GM18907 (cell line): ENCODE measurements at regions not wholly inside any gene's neighbourhood (a gene's known extent, or its start where the extent isn't known, plus 50 kb on each side); places are given as distances from the start of the nearest gene placed in this dataset.
"Not testable (repeated sequence)": the region's sequence is repeated elsewhere in the genome, so short reads cannot be mapped to it uniquely, and the experiment has no call there.

ENCODE experiments used
- ATAC-seq: cut with Tn5 transposase; IDR thresholded peaks from one replicate; pipeline ENCODE4 v1.9.1; 2021; ENCODE audit warnings: mild to moderate bottlenecking, moderate library complexity; ENCODE audit not compliant: unreplicated experiment

DNA sequence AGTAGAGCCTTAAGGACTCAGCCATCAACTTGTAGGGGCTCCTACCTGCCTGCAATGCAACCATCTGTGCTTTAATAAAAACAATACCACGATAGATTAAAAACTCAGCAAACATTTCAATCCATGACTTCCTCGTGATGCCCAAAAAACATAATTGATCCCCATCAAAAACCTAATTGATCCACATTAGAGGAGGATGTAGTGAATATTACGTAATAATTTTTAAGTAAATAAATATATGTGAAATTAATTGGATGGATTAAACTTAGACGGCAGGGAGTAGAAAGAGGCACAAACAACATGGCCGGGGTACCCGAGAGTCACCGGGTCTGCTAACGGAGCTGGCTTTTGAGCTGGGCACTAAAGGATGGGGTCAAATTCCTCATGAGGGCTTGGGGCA, 87.3 kb downstream of the ARL4C start:
- ATAC-seq, result no peak

DNA sequence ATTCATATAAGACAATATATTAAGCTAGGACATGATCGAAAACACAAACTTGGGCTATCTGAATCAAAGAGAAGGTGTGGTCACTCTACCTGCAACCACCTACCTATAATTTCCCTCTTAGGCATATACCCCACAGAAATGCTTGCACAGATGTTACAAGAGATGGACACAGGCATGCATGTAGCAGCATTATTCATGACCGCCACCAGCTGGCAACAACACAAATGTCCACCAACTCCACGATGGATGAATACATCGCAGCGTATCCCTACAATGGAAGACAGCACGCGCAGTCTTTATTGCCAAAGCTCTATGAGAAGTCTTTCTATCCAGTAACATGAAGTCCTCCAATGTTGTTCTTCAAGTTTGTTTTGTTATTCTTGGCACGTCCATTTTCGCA, 90.8 kb downstream of the ARL4C start:
- no peak for ATAC-seq

DNA sequence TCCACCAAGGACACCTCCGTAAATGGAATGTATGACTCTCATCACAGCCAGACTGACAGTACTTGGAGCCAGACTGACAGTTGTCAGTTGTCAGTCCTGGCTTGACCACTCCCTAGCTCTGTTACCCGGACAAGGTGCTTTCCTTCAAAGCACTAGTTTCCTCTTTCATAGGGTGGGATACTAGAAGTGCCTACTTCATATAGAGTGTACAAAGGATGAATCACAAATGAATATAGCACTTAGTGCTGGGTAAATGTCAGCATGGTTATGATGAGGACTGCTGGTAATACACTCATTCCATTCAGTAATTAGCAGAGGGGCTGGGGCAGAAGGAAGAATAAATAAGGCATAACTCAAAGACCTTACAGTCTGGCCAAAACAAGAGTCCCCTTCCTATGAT, 91.4 kb downstream of the ARL4C start:
- no peak for ATAC-seq

DNA sequence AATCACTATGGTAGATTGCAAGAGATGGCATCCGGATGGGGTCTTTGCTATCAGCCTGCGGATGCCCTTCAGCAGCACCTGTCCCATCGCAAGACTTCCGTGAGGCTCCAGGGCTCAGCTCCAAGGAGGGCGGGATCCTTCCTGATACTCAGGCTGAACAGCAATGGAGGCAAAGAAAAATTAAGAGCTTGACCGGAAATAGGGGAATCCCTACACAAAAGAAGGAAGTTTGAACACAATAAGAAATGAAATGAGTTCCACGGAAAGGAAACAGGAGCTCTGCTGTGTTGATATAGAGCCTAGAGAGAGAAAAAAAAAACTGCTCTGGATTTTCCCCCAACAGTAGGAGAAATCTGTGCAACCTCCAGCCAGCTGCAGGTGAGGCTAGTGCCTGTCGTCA, 91.9 kb downstream of the ARL4C start:
- ATAC-seq, result no peak

DNA sequence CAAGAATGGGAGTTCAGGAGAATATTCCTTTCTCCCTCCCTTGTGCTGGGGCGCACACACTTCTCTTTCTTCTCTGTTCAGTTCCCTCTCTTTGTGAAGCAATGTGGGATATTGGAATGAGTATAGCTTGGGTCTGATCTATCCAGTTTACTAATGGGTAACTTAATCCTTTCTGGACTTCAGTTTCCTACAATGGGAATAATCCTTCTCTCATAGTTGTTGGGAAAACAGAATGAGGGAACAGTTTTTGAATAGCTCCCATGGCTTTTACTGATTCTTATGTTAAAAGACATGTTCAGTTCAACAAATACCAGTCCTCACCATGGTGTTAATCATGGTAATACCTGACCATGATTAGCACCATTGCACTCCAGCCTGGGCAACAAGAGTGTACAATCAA, 93.1 kb downstream of the ARL4C start:
- ATAC-seq, result no peak

DNA sequence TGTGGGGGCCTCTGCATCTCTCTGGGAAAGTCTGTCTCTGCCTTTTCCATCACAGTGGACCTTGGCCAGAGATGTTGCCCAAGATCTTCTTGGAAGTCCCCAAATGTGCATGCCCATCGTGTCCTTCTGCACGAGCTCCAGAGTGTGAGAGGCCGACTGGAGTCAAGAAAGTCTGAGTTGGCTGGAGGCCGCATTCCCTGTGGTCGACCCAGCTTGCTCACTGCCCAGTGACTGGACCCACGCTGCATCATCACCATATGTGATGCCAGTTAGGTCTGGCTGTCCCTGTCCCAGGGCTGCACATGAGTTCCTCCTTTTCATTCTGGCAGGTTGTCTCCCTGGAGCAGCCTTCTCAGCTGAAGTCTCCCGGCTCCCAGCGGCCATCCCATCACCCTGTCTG, 93.8 kb downstream of the ARL4C start:
- no peak for ATAC-seq

DNA sequence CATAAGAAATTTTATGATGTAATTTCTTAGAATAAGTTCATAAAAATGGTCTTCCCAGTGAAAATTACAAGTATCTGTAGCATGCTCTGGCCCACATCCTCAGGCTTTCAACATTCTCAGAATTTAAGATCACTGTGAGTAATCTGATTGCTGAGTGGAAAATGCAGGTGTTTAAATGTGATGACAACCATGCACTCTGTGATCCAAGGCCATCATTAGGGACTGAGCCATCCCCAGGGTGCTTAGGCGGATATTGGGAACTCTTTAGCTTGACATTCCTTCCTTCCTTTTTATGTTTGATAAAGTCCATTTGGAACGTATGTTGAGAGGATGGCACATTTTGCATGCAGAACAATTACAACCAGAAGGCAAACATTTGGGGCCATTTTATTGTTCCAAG, 95.5 kb downstream of the ARL4C start:
- no peak for ATAC-seq

DNA sequence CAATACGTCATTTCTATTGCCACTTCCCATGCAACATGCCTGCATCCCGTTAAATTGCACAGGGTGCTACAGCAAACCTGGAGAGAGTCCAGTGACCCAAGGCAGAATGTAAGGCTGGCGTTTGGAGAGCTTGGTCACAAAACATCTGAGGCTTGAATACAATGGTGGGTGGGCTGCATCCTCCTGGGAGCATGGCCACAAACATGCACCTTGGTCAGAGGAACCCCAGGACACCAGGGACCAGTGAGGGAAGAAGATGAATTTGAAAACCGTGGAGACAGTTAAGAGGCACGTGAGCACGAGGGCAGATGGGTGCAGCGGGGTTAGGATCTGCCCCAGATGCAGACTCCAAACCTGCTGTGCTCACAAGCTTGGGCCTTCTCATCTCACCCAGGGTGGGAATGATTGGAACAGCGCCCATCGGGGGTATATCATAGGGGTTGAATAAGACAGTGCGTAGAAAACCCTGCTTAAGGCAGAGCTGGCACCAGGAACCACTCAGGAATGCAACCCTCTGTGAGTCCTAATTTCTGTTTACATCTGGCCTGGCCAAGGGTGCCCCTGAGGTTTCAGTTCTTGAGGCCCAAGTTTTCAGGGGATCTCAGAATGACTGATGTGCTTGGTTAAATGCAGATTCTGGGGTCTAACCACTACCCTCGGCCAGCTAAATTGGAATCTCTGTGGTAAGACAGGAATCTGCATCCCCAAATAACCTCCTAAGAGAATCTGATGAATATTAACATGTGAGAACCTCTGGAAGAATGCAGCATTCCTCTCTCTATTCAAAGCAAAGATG, 97.2 kb downstream of the ARL4C start:
- ATAC-seq, result no peak

DNA sequence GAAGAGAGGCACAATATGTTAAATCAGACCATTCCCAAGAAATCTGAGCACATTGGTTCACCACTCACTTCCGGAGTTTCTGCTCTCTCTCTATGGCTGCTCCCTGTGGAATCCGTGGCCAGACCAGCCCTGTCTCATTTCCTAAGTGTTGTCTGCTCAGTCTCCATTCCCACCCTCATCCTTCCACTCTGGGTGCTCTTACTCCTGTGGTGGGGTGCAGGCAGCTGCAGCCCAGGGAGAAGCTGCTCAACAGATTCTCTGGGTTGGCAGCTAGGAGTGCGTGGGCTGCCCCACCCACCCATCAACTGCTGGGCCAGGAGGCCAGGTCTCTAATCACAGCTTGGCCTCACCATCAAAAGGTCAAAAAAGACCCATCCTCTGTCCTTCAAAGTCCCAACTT, 98.3 kb downstream of the ARL4C start:
- no peak for ATAC-seq

DNA sequence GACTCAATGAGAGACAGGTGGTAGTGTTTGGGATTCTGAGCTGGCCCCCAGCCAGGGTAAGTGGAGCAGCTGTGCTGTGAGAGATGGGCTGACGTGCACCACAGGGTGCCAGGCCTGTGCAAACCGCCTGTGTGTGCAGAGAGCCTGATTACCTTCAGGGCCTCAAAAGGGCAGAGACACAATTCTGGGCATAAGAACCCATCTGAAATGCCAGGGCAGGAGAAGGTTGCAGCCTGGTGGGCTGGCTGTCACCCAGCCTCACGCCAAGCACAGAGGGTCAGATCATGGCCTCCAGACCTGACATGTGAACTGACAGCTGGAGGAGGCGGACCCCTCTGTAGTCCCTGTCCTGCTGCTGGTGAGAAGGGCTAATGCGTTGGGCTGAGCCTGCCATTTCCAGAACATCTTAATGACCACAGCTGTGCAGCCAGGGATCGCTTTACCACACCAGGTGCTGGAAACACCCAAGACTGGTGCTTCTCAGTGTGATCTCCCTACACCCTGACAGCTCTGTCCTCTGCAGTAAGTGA, 100.9 kb downstream of the ARL4C start:
- ATAC-seq, result no peak

DNA sequence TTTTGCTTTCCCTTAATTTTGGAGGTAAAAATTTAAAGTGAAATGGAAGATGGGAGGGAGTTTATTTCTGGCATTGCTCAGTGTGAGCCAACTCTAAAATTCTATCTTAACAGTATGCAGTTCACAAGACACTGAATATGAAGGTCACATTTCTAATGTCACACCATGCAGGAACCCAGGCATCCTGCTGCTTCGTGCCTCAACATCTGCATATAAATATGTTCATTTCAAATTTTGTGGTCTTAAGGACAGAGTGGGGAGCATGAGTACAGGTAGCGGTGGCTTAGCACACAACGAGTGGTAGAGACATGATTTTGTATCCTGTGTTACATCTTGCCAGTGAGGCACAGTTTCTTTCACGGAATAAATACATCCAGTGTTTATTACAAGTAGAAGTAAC, 102.4 kb downstream of the ARL4C start:
- no peak for ATAC-seq

DNA sequence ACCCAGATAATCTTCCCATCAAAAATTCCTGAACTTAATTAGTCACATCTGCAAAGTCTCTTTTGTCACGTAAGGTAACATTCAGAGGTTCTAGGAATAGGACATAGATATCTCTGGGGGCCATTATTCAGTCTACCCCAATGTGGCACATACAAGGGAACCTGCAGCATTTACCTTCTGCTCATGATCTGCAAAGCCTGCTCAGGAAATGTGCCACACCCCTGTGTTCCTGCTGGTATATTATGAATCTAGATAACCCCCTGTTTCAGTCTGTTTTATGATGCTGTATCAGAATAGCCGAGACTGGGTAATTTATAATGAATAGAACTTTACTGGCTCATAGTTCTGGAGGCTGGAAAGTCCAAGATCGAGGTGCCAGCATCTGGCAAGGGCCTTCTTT, 103.5 kb downstream of the ARL4C start:
- no peak for ATAC-seq

DNA sequence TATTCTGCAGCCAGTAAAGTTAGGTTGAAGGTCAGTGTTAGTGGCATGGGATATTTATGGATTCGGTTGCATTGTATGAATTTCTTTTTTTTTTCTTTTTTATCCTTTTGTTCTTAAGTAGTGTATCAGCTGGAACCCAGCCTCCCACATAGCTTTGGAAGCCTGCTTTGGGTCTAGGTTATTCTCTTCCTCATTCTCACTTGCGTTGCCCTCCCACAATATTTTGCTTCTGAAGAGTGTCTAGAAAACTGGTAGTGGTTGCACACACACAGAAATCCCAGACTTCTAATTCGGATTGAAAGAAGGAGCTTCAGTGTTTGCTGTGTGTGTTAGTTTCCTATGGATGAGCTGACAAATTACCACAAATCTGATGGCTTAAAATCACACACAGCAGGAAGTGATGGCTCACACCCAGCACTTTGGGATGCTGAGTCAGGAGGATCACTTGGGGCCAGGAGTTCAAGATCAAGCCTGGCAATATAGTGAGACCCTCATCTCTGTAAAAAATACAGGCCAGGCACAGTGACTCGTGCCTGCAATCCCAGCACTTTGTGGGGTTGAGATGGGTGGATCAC, 104.8 kb downstream of the ARL4C start:
- ATAC-seq, result no peak

DNA sequence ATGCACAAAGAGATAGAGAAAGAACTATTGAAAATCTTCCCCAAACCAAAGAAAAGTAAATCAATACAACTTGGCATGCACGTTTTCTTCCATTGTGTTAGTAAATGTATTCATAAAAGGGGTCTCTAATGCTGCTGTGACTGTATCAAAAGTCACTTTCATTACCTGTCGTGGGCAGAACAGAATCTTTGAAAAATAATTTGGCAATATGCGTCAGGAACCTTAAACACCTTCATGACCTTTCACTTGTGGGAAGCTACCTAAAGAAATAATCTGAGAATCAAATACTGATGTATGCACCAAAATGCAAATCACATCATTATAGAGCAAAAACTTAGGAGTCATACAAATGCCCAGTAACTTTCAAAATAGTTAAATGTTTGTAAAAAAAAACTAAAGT, 105.3 kb downstream of the ARL4C start:
- no peak for ATAC-seq

DNA sequence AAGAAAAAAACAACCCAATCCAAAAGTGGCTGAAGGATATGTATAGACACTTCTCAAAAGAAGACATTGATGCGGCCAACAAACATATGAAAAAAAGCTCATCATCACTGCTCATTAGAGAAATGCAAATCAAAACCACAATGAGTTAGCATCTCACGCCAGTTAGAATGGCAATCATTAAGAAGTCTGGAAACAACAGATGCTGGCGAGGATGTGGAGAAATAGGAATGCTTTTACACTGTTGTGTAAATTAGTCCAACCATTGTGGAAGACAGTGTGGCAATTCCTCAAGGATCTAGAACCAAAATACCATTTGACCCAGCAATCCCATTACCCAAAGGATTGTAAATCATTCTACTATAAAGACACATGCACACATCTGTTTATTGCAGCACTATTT, 107.2 kb downstream of the ARL4C start:
- not testable (repeated sequence) for ATAC-seq

DNA sequence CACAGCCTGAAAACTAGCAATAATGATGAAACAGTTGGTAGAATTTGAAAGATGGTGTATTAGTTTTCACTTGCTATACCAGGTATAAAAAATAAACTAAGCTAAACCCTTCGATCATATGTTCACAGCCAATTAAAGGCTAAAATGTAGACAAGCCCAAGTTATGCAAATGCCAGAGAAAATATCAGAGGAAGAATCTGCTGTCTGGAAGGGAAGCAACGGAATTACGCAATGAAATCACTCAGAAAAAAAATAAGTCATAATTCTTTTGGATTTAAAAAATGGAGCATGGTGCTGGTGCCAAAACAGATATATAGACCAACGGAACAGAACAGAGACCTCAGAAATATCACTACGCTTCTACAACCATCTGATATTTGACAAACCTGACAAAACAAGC, 108.3 kb downstream of the ARL4C start:
- no peak for ATAC-seq

DNA sequence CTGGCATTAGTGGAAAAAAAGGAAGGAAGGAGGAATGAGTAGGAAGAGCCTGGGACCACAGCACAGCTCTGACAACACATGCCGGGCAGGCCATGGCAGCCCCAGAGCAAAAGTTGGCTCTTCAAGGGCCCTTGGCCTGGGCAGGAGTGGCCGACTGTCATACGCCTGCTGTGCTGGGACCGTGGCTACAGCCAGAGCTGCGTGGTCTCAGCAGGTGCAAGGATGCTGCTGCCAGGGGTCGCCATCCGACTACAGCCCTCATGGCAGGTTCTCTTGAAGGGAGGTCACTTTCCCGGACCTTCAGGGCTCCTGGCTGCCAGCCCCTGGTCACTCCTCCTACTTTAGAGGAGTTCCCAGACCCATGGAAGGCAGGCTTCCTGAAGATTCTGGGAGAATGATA, 109.9 kb downstream of the ARL4C start:
- ATAC-seq, result no peak

DNA sequence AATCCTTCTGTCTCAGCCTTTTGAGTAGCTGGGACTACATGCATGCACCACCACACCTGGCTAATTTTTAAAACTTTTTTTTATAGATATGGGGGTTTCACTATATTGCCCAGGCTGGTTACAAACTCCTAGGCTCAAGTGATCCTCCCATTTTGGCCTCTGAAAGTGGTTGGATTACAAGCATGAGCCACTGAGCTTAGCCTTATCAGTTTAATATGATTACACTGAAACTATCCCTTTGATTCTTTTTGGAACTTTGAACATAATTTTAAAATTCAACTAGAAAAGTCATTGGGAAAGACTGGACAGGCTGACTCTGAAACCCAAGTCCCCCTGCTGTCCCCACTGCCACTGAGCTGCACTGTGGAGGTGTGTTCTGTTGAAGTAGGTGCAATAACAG, 114.8 kb downstream of the ARL4C start:
- ATAC-seq, result no peak

DNA sequence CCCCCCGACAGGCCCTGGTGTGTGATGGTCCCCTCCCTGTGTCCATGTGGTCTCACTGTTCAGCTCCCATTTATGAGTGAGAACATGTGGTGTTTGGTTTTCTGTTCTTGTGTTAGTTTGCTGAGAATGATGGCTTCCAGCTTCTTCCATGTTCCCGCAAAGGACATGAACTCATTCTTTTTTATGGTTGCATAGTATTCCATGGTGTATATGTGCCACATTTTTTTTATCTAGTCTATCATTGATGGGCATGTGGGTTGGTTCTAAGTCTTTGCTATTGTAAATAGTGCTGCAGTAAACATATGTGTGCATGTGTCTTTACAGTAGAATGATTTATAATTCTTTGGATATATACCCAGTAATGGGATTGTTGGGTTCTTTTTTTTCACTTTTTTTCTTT, 117.9 kb downstream of the ARL4C start:
- not testable (repeated sequence) for ATAC-seq

DNA sequence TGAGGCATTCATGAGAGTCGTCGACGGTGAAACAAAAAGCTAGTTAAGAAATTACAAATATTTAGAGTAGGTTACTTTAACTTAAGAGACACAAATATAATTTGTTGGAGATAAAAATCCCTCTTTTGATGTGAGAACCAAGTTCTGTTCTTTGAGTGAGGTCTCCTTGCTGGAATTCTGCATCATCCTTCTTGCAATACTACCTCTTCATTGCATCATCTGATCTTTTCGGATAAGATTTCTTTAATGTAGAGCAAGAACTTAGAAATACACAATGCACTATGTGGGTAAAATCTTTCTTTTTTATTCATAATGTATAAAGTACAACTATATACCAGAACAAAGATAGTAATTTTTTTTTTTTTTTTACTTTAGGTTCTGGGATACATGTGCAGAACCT, 118.4 kb downstream of the ARL4C start:
- no peak for ATAC-seq

DNA sequence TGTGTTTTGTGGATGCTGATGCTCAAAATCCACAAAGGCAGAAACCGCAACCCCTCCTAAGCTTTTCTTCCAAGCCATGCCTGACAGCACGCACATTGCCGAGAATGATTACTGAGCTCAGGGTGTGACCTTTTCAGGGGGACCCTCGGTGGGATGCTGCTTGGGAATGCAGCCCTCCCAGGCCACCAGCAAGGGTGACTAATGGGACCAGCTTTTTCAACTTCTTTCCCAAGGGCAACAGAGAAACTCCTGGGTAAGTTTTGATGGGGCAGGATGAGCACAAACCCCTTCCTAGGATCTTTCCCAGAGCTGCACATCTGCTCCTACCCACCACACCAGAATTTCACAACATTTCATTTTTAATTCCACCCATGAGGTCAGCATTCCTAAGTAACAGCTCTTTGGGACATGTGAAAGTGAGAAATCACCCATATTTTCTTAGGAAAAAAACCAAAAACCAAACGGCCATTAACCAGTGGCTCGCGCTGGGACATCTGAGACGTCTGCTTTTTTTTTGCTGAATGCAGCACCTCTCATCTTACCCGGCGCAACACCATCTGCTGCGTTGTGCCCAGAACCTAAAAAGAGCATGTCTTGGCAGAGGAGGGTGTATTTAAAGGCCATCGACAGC, 119.0 kb downstream of the ARL4C start:
- ATAC-seq, result no peak

DNA sequence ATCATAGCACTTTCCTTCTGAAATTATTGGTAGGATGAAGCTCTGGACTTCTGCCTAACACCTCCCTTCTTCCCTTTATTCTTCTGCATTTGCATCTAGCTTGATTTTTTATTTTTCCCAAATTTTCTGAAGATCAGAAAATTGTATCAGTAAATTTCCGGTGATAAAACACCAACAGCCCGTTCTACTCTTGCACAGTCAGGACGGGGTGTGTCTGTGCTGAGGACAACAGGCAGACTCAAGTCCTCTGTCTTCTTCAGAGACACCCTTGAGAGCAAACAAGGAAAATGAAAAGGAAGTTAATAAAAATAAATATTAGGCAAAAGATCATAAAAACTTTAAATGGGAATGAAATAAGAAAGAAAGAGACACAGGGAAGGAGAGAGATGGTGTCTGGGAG, 120.7 kb downstream of the ARL4C start:
- no peak for ATAC-seq
